NCI-H2196 treated with DMSO at 0.1 percent for 48 hours (cell line): ENCODE measurements at regions not wholly inside any gene's neighbourhood (a gene's known extent, or its start where the extent isn't known, plus 50 kb on each side); places are given as distances from the start of the nearest gene placed in this dataset.

Source experiments
- DNase-seq: peaks from one replicate; lab custom pipeline; 2025; ENCODE audit not compliant: unreplicated experiment; lab: John Stamatoyannopoulos, UW

DNA sequence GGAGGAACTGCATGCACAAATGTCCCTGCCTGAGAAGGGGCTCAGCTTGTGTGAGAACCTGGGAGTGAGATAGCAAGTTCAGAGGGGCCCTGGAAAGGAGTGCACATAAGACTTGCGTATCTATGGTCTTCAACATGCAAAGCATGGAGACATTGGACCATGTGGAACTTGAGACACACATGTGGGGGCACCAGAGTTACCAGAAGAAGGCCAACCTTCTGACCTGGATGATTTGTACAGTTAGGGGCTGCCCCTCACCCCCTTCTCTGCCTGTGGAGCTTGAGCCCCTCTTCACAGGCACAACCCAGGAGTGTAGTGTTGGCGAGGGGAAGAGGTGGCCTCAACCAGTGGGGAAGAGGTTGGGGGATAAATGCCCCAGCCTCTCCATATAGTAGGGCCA lies 165.0 kb upstream of the ARL4C start:
- DNase-seq, result no peak

- DNase-seq, result no peak
Measured at GRCh38 chr2:234661175-234661574, 164.3 kb upstream of the ARL4C start.

DNA sequence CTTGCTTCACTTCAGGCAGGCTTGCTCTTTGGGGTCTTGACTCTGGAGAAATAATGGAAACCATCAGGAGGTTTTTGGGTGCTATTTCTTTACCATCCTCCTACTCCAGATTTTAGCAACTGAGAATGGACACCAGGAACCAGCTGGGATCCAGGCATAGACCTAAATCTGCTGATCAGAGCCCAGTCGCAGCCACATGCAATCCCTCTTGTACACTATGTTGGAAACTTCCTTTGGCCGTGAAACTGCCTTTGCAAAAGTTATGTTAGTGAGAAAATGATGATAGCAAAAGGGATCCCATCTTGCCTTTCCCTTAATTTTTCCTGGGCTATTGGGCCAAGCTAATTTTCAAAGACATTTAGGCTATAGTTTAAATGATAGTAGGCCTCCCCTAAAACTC lies 158.8 kb upstream of the ARL4C start:
- no peak for DNase-seq

DNA sequence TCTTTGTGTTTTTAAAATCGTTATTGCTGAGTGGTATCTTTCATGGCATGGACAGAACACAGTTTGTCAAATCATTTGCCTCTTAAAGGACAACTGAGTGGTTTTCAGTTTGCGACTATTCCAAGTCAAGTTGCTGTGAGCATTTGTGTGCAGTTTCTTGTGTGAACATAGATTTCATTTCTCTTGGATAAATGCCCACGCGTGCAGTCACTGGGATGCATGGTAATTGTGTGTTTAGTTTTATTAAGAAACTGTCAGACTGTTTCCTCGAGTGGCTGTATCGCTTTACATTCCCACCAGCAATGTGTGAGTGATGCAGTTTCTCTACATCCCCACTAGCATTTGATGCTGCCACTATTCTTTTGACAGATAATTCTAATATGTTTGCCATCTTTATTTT lies 154.0 kb upstream of the ARL4C start:
- DNase-seq, result no peak

GRCh38 chr2:234649951-234650350 lies 153.1 kb upstream of the ARL4C start:
- DNase-seq, result no peak

GRCh38 chr2:234643407-234643806 lies 146.5 kb upstream of the ARL4C start:
- DNase-seq, result no peak

- no peak for DNase-seq
Measured at GRCh38 chr2:234641086-234641485, 144.2 kb upstream of the ARL4C start.

GRCh38 chr2:234640657-234641056 lies 143.8 kb upstream of the ARL4C start:
- DNase-seq, result no peak

DNA sequence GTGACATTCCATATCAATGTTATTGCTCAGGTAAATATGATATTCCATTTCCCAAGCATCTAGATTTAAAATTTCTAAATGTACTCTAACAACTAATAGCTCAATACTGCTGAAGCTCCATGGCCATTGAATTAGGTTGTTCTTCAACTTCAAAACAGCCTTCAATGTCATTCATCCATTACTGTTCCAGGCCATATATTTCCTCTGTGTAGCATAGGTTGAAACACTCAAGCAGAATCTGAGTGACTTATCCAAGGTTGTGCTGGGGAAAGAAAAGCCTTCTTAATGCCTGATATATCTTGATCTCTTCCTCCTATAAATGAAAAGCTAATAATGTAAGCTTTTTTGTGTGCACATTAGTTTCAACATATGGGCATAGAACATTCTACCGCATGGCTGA lies 142.1 kb upstream of the ARL4C start:
- DNase-seq, result no peak

- DNase-seq, result no peak
Measured at GRCh38 chr2:234635284-234635683, 138.4 kb upstream of the ARL4C start.

DNA sequence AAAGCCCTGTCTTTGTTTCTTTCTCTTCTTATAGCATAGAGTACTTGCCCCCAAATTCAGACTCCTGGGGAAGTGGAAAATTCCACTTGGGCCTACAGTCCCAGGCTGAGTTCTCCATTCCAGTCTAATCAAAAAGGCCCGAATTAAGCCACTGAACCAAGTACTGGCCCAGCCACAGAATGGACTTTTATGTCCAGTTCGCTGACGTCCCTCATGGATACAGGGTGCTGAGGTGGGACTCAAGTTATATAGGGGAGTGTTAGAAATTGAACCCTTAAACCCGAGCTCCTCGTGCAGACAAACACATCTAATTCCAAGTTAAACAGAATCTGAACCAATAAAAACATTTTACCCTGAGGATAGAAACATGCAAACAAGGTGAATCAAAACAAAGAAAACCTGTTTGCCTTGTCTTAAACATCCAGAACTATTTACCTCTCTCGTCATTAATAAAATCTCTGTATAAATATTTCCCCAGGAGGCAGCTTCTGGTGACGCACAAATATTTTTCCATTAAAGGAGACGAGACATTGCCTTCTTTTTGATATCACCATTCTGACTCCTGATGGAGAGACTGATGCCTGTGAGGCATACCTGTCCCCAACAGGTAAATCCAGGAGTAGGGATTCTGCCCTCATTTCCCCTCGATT lies 136.8 kb upstream of the ARL4C start:
- DNase-seq, result no peak

DNA sequence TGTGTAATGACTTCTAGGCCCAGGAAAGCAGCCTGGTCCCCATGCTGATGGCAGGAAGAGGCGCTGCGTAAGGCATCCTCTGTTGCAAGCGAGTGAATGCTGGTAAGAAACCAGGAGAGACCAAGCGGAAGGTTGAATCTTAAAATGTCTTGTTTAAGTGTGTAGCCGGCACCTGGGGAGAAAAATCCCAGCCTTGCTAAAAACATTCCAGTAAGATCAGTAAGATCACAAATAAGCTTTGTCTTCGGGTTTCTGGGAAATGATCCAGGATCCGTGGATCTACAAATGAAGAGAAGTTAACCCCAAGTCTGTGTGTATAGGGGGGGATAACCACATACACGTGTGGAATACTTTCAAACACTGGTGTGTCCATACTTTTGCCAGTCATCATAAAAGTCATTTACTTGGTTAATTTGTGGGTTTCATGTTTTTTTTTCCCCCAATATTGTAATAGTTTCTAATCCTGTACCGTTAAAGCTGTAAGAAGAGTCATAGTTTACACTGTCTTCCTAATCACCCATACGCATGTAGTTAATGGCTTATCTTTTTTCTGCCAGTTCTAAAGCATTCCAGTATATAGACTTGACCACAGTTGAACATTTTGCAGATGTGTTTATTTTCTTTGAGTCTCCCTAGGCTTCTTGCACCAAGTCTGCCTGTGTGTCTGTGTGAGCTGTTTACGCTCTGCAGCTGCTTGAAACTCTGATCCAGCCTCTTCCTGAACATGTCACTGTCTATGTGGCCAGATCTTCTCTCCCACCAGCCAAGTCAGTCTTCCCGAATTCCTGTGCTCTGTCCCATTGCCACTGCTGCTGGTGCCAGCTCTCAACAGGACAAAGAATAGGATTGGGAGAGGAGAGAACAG lies 135.9 kb upstream of the ARL4C start:
- no peak for DNase-seq

- DNase-seq, result no peak
Measured at GRCh38 chr2:234631646-234632514, 135.0 kb upstream of the ARL4C start.

- no peak for DNase-seq
Measured at GRCh38 chr2:234630801-234631261, 133.9 kb upstream of the ARL4C start.

DNA sequence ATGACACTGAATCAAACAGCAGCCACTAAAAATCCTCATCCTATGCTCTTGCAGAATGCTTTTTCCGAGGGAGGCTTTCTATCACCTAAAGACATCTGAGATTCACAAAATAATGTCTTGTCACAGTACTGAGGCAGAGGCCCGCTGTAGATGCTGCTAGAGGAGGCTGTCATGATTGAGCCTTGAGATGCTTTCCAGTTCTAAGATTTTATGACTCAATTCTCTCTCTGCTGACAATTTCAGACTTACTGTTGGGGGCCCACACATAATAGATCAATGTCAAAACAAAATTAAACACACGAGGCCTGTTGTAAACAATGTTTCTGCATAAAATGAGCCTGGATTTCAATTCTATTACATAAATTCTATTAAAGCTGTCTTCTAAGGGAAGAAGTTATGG lies 132.7 kb upstream of the ARL4C start:
- no peak for DNase-seq

DNA sequence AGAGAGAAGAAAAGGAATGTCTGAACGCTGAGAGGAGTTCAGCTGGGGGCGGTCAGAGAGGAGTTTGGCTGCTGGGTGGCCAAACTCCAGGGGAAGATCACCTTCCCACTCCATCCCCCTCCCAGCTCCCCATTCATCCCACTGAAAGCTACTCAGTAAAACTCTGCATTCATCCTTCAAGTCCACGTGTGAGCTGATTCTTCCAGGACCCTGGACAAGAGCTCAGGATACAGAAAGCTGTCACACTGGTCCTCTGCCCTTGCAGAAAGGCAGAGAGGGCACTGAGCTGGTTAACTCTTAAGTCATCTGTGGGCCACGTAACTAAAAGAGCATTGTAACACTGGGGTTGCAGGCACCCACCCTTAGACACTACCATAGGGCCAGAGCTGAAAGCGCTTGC lies 132.1 kb upstream of the ARL4C start:
- DNase-seq, result no peak

GRCh38 chr2:234627308-234627707 lies 130.4 kb upstream of the ARL4C start:
- no peak for DNase-seq

GRCh38 chr2:234626566-234627130 lies 129.8 kb upstream of the ARL4C start:
- DNase-seq, result no peak

DNA sequence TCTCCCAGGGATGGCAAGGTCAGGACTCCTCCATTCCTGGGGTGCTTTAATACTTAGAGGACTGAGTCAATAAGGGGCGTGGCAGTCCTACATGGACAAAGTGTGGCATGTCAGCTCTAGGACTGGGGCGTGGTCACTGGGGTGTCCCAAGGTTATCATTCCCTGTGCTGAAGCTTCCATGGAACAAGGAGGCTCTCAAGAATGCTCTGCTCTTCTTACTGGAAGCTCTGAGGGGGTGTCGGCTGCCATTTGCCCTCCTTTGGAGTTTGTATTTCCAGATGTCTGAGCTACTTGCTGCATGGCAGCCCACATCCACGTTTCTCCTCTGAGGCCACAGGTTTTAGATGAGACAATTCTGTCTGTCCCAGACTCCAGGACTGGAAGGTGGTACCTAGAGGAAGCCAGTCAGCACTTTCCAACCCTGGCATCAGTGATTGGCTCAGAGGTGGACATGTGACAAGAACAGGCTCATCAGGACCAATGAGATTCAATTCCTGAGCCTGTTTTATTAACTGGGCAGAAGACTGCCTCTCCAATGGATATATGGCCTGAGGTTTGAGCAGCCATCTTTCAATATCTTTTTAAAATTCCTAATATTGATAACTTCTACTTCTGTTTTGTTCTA lies 128.9 kb upstream of the ARL4C start:
- no peak for DNase-seq

GRCh38 chr2:234623521-234623991 lies 126.7 kb upstream of the ARL4C start:
- no peak for DNase-seq

DNA sequence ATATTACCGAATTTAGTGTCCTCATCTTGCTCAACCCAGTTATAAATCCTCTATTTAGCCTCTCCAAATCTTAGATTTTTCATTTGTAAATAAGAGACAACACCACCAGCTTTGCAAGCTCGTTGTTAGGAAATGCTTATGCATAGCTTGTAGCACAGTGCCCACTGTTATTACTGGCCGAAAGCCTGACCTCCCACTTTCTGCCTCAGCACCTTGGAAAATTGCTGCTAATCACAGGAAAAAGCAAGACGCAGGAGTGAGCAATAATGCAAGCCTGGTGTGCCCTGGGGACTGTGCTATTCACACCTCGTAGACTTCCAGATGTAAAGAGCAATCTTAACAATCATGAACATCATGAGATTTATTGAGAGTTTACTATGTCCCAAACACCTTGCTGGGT lies 124.2 kb upstream of the ARL4C start:
- no peak for DNase-seq
